HG03280 (cell line): ENCODE measurements at regions not wholly inside any gene's neighbourhood (a gene's known extent, or its start where the extent isn't known, plus 50 kb on each side); places are given as distances from the start of the nearest gene placed in this dataset.
"Not testable (repeated sequence)": the region's sequence is repeated elsewhere in the genome, so short reads cannot be mapped to it uniquely, and the experiment has no call there.

Source experiments
- ATAC-seq: cut with Tn5 transposase; IDR thresholded peaks from one replicate; pipeline ENCODE4 v1.9.1; 2021; ENCODE audit warnings: mild to moderate bottlenecking, moderate library complexity; ENCODE audit not compliant: unreplicated experiment

DNA sequence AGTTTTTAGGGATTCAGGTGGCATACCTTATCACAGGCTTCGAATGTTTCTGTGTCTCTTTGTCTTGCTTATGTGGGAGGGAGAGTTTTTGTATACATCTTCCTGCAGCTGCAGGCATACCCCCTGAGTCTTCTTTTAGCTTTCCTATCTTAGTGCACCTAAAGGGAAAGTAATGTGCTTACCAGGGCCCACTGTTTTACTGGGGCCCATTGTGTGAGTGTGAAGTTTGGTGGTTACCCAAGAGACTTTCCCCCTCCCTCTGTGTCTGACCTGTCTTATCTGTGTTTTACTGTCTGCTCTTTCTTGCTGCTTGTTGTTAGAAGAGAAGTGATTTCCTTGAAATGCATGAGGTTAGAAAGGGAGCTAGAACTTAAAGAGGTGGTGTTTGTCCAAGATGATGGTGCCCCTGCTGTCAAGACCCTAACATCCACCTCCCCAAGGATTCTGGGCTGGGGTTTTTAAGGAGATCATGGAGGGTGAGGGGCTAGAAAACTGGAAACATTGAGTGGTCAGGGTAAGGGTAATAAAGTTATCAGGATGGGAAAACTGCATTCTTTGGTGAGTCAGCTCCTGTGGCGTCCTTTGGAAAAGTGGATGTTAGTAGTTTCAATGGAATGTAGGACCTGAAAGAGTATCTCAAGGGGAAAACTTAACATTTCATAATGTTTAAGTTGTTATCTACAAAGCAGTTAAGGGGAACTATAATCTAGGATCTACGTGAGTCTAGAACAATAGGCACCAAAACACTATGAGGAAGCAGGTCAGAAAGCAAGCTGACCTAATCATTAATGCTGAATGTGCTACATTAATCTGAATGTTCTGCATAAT, 583.5 kb upstream of the TUSC1 start:
- no peak for ATAC-seq

DNA sequence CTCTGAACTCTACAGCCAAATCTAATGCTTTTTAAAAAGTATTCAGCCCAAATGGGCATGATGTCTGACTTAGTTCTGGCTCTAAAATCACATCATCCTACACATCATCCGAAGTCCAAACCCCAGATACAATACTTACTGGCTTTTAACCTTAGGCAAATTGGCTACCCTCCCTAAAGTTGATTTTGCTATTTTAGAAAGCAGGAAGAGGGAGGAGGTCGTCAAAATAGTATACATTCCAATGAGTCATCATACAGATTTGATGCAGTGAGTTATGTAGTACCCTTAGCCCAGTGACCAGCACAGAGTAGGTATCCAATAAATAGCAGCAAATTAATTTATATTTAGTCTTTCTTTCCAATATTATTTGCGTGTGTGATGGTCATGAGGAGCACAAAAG, 582.0 kb upstream of the TUSC1 start:
- ATAC-seq: no peak

DNA sequence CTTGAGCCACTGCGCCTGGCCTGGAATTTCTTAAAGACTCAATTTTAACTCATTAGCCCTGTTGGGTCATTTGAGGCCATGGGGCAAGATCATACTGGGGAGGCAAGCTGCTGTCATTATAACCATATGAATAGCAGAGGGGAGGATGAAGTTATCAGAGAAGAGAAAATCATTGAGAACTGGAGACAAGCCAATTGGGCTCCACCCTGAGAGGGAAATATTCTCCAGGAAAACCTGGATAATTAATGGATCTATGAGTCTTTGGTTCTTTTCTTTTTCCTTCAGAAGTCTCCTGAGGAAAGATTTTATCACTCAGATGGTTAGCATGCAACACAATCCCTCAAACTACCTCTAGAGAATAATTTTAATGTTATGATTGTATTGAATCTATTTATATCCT, 569.6 kb upstream of the TUSC1 start:
- ATAC-seq: no peak

DNA sequence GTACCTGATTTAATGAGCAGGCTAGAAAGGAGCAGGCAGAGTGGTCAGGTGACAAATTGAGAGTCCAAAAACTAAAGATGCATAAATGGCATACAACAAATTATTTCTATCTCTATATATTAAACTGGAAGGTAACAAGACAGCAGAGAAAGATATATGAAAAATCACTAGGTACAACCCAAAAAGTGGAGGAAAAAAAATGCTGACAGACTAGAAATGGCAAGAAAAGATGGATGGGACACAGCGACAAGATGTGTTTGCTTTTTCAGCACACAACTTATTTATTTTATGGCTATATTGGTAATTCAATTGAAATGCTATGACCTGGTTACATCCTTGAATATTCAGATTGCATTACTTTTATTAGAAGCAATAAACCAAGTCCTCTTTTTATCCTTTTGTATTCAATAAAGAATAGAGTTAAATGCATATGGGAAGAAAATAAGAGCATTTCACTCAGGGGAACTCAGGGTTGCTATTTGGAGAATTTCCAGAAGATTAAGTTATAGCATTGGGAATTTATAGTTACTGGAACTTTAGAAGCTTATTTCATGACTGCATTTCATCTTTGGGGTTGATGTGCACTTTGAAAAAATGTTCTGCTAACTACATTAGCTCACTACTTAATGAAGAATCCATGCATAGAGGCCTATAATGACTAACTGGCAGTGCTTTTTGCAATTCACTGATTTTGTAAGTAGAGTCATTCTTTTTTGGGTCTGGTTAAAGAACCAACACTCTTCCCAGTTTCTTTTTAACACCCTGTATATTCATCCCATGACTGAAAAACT, 566.6 kb upstream of the TUSC1 start:
- ATAC-seq: no peak

DNA sequence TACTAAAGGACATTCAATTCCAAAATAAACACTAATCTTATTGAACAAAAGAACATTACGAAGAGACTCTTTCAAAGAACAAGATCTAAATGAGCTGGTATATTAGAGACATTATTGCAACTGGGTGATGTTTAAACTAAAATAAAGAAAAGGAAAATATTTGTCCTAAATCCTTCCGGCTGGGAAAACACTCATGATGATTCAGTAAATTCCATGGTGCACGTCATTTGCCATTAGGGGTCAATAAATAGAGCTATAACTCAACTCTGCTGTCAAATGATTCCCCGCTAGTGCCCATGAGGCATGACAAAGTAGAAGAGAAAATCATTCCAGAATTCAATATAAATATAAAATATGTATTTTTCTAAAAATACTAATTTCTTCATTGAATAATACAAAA, 565.5 kb upstream of the TUSC1 start:
- no peak for ATAC-seq

DNA sequence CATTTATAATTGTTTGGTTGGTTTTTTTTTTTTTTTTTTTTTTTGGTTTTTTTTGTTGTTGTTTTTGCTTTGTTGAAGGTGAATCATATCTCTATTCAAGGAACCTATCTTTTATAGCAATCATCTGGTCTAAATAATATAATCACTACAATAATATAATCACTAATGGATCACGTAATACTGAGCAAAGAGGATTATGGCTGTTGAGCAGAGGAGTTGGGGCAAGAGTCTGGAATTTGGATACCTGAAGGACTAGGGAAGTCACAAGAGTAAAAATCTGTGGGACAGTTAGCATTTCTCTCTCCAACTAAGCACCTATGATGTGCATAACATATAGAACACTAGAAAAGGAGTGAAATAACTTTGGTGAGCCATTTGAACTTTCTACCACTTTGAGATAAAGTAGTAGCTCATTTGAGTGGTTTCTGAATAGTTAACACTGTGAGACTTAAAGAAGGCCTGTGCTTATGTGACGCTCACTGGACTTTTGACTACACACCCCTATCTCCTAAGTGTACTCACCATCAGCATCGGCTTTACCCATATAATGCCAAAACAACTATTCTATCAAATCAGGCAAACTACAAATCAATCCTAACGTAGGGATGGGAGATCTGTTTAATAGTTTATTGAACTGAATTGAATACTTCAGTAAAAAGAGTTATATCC, 564.9 kb upstream of the TUSC1 start:
- no peak for ATAC-seq

DNA sequence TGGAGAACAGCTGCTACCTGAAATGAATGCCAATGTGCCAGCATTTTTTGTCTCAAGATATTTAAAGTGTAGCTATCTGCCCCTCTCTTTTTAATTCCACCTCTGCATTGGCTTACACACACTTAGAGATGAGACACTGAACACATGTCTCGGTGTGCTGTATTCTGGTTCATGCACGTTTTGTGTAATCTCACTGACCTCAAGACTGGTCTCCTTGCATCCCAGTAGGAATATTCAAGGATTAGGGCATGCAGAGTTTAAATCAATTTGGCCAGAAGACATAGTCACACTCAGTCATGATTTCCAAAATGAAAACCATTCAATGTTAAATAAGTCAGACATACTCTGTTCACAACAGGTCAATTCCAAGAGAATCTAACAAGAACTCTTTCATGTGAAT, 561.8 kb upstream of the TUSC1 start:
- ATAC-seq: no peak

DNA sequence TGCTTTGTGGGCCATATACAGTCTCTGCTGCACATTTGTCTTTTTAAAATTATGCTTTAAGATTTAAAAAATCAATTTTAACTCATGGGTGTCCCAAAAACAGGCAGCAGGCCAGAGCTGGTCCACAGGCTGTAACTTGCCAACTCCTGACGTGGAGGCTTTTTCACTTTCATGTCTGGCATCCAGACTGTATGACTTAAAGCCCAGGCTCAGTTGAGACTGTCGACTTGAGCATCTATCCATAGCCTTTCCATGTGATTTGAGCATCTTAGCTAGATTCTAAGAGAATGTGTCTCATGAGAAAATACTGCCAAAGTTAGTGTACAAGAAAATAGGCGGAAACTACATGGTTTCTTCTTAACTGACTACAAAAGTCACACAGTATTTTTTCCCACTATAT, 559.0 kb upstream of the TUSC1 start:
- no peak for ATAC-seq

DNA sequence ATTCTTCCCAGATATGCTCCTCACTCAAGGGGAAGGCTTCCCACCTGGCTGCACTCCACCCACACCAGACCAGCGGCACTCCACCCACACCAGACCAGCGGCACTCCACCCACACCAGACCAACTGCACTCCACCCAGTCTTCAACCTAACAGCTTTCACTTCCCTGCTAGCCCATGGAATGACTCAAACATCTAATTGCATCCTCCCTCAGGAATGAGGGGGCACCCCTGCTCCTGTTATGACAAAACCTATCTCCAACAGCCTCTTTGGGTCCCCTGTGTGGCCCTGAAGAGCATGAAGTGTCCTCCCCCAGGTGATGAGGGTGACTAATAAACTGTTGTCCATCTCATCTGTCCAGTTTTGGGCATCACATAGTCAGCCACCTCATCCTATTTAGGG, 556.6 kb upstream of the TUSC1 start:
- no peak for ATAC-seq

DNA sequence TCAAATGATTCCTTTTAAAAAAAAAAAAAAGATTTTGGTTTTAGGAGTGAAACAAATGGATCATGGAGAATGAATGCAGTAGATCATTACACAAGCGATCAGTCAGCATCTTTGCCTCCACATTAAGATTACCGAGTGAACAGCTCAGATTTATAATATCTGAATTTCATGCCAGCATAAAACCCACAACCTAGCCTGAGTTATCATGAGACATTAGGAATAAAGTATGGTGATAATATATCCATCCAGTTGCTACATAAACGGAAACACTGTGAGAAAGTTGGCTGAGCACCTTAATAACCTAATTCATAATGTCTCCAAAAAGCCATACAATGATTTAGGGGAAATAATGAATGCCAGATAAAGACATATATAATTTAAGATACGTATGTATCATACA, 553.1 kb upstream of the TUSC1 start:
- no peak for ATAC-seq

DNA sequence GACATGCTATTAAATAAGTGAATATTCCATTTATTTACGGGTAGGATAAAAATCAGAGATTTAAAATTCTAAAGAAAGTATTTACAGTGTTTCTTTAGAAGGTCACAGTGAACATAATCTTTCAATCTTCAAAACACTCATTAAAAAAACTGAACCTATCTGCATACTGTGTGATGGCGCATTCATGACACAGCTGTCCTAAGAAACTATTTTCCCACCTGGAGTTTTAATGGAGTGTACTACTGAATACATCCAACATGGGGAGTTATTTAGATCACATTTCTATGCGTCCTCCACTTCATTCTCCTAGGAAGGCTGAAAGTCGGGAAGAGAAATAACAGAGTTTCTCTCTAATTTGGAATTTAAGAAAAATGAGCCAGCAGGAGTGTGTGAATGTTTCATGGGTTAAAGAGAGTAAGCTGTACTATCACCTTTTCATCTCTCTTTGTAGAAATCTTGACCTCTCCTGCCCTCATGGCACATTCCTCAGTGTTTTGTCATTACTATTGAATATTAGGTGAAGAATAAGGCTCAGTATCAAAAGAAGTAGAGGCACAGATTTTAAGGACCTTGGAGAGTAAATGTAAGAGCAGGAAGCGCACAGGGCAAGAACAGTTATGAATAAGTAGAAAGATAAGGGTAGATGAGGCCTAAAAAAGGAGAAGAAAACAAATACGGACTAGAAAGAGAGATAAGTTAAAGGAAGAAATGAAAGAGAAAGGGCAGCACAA, 551.2 kb upstream of the TUSC1 start:
- no peak for ATAC-seq

DNA sequence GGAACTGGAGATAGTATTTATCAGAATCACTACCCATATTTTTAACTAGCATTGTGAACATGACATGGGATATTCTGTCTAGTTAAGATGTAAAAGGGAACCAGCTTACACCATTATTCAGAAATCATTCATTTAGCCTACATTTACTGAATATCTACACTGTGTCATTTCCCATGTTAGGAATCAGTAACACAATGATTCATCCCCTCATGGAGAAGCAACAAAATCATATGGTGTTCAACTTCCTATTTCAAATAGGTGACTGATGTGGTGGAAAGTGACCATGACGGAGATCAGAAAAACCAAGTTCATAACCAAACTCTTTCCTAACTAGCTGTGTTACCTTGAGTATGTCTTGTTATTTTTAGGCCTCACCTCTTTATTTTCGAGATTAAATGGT, 550.0 kb upstream of the TUSC1 start:
- no peak for ATAC-seq

DNA sequence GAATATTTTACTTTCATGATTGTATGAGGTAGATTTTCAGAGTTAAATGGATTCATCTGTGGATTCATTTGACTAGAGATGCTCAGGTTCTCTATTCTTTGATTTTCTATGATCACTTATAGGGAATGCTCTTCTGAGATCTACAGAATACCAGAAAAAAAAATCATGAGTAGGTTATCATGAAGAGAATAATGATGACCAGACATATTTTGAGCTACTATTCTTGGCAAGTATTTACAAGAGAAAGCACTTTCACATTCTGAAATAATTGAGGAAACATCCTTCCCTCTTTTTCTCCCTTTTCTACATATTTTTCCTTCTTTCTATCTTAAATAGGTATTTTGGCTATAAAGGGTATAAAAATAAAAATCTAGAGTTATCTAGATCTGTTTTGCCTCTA, 543.0 kb upstream of the TUSC1 start:
- ATAC-seq: no peak

DNA sequence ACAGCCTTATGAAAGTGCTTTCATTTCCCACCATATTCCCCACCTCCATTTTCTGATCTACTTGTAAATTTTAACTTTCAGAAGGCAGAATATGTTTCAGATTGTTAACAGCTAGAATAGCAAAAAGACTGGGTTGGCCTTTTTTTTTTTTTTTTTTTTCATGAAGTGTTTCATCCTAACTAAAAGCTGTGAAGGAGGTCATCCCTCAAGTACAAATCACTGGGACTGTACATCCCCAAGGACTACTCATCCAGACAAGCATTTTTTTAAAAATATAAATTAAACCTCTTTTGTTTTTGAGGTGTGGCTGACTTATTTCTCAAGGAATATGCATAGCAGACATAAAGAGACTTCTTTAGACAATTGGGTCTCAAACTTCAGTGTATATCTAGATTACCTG, 542.1 kb upstream of the TUSC1 start:
- no peak for ATAC-seq

DNA sequence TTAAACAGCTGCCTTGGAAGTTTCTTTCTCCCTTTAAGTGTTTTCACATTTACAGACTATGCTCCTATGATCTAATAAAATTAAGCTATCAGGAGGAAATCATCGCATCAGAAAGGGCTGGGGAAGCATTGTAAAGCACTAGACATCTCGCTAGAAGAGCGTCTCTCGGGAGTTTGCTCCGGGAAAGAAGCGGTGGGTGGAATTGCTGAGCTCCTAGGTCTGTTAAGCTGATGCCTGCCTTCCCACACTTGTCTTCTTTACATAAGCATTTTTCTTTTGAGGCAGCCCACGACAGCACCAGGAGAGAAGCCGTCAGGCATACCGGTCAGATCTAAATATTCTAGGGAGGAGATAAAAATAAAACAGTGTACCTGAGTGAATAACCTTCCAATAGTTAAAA, 541.7 kb upstream of the TUSC1 start:
- ATAC-seq: no peak

DNA sequence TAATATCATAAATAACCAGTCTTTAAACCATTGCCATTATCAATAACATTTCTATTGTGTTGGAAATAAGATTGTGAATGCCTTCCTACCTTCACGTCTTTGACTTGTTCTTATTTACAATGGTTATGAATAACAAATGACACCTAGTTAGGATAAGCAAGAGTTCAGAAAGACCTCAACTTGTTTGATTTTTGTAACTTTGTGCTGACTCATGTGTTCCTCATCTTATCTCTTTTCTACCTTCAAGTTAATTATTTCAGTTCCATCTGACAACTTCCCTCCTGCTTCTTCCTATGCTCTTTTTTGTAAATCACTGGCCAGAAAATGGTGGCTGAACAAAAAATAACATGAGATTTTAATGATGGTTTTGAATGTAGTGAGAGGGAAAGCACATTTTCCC, 538.5 kb upstream of the TUSC1 start:
- no peak for ATAC-seq

DNA sequence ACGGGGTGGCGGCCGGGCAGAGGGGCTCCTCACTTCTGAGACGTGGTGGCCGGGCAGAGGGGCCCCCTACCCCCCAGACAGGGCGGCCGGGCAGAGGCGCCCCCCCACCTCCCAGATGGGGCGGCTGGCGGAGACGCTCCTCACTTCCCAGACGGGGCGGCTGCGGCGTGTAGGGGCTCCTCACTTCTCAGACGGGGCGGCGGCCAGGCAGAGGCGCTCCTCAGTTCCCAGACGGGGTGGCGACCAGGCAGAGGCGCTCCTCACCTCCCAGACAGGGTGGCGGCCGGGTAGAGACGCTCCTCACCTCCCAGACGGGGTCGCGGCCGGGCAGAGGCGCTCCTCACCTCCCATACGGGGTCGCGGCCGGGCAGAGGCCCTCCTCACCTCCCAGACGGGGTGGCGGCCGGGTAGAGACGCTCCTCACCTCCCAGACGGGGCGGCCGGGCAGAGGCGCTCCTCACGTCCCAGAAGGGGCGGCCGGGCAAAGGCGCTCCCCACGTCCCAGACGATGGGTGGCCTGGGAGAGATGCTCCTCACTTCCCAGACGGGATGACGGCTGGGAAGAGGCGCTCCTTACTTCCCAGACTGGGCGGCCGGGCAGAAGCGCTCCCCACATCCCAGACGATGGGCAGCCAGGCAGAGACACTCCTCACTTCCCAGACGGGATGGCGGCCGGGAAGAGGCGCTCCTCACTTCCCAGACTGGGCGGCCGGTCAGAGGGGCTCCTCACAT, 536.6 kb upstream of the TUSC1 start:
- ATAC-seq: not testable (repeated sequence)

DNA sequence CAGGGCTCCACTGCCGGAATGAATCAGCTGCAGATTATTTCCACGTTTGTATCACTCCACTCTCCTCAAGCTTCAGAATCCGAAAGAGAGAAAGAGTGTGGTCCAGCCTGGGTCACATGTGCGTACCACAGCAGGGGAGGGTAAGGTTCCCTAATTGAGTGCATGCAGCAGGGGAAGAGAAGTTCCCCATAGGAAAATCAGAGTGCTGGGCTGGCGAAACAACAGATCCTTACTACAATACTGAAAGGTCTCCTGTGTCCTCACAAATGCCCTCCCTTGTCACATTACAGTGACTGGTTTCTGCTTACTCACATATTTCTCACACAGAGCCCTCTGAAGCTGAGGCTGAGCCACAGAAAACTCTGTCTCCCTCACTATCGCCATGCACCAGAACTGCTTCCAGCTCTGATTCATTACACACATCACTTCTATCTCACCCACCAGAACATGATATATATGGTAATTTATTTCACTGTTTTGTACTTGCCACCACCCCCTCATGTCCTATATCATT, 532.2 kb upstream of the TUSC1 start:
- no peak for ATAC-seq

DNA sequence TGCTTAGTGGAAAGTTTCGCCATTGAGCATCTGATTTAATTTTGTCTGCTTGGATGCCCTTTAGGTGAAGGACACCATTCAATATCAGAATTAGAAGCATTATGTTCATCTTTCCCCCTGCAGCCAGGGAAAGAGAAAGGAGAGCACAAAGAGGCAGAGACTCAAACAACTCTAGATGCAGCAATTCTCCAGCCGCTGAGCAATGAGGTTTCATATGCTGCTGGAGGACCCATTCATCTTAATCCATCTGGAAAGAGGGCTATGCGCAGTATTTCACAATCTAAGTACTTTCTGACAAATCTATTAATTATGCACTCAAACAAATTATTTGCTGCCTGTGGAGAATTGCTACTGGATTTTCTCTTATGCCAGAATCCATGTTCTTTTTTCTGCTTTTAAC, 527.0 kb upstream of the TUSC1 start:
- no peak for ATAC-seq

DNA sequence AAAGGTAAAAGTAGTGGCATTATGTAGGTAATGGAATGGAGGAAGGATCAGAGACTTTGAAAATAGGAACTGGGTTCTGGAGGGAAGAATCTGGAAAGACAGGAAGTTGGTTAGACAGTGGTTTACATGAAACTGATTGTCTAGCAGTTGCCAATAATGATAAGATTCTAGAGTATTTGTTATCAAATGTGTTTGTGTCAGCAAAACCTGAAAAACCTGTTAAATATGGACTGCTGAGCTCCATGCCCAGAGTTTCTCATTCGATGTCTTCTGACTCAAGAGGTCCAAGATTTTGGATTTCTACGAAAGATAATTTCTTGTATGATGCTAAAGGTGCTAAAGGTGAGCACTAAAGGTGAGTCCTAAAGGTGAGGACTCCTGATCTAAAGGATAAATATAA, 515.0 kb upstream of the TUSC1 start:
- no peak for ATAC-seq
